ENCODE measurements at regions not wholly inside any gene's neighbourhood (a gene's known extent, or its start where the extent isn't known, plus 50 kb on each side); places are given as distances from the start of the nearest gene placed in this dataset.

- no peak for DNase-seq (ENCODE audit: low read depth)
- no peak overlapping the region for H3K4me3 ChIP-seq (replicated peaks; ENCODE audit: low read depth, low read length)
- TF ChIP-seq CTCF (IDR thresholded peaks at IDR 0.05; ENCODE audit: low read length, missing control alignments) = no peak
These were observed 65.6 kb upstream of the E2F8 start for GRCh38 chr11:19306179-19306944.

- no peak for DNase-seq (ENCODE audit: low read depth)
- no peak for TF ChIP-seq CTCF (IDR thresholded peaks at IDR 0.05; ENCODE audit: low read length, missing control alignments)
- no peak overlapping the region for H3K4me3 ChIP-seq (replicated peaks; ENCODE audit: low read depth, low read length)
These were observed 60.6 kb upstream of the E2F8 start for GRCh38 chr11:19301361-19301760.

- no peak for DNase-seq (ENCODE audit: low read depth)
- TF ChIP-seq CTCF (IDR thresholded peaks at IDR 0.05; ENCODE audit: low read length, missing control alignments) = no peak
- no peak overlapping the region for H3K4me3 ChIP-seq (replicated peaks; ENCODE audit: low read depth, low read length)
These were observed 53.7 kb upstream of the E2F8 start for GRCh38 chr11:19294444-19294843.

GRCh38 chr11:19291064-19291463, 50.3 kb upstream of the E2F8 start:
- DNase-seq (ENCODE audit: low read depth) = no peak
- TF ChIP-seq CTCF (IDR thresholded peaks at IDR 0.05; ENCODE audit: low read length, missing control alignments) = no peak
- no peak overlapping the region for H3K4me3 ChIP-seq (replicated peaks; ENCODE audit: low read depth, low read length)
